GM19025 (cell line): ENCODE measurements at regions not wholly inside any gene's neighbourhood (a gene's known extent, or its start where the extent isn't known, plus 50 kb on each side); places are given as distances from the start of the nearest gene placed in this dataset.
"Not testable (repeated sequence)": the region's sequence is repeated elsewhere in the genome, so short reads cannot be mapped to it uniquely, and the experiment has no call there.

Experiments used
- ATAC-seq: cut with Tn5 transposase; IDR thresholded peaks from one replicate; pipeline ENCODE4 v1.9.1; 2021; ENCODE audit warnings: mild to moderate bottlenecking, low read depth, moderate library complexity; ENCODE audit not compliant: unreplicated experiment

GRCh38 chr13:58318495-58319167 is 687.1 kb downstream of the PCDH17 start:
- ATAC-seq = no peak

- no peak for ATAC-seq
Measured at GRCh38 chr13:58324161-58324560, 692.6 kb downstream of the PCDH17 start.

- no peak for ATAC-seq
Measured at GRCh38 chr13:58329746-58330145, 698.2 kb downstream of the PCDH17 start.

GRCh38 chr13:58340895-58341294 is 709.4 kb downstream of the PCDH17 start:
- no peak for ATAC-seq

GRCh38 chr13:58341318-58341717 is 709.8 kb downstream of the PCDH17 start:
- no peak for ATAC-seq

- ATAC-seq = no peak
Measured at GRCh38 chr13:58343076-58343475, 711.5 kb downstream of the PCDH17 start.

- not testable (repeated sequence) for ATAC-seq
Measured at GRCh38 chr13:58352100-58352499, 720.6 kb downstream of the PCDH17 start.

DNA sequence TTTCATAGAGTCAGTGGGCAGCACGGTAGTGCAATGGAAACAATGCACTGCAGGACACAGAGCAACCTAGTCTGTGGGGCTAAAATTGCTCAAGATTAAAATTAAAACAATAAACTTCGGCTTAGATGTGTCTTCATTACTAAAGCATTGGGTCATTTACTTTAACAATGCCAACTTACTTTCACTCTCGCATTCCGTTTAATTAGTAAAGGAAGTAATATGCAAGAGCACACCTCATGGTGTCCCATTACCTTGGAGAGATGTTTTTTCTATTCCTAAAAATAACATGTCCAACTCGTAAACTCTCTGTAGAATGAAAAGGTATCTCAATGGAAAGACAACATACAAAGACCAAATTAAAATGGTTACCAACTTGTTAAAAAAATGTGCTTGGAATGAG is 738.4 kb downstream of the PCDH17 start:
- ATAC-seq = no peak

DNA sequence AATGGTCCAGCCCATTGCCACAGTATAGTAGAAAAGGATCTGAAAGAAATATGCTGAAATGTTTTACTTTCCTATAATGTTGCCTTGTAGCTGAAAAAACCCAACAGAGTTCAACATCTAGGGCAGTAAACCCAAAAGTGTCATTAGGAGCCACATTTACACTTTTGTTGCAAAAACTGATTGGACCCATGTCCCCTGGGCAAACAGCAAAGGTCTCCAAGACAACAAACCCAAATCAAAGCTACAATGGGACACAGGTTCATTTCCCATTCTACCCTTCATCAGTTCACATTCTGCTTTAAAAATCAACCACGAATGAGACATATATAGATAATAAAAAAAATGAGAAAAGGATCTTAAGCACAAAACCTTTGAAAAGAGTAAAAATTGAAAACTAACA is 744.8 kb downstream of the PCDH17 start:
- ATAC-seq = no peak

GRCh38 chr13:58376775-58377174 is 745.2 kb downstream of the PCDH17 start:
- ATAC-seq = no peak

- no peak for ATAC-seq
Measured at GRCh38 chr13:58379221-58379620, 747.7 kb downstream of the PCDH17 start.

GRCh38 chr13:58385336-58385735 is 753.8 kb downstream of the PCDH17 start:
- ATAC-seq = not testable (repeated sequence)

DNA sequence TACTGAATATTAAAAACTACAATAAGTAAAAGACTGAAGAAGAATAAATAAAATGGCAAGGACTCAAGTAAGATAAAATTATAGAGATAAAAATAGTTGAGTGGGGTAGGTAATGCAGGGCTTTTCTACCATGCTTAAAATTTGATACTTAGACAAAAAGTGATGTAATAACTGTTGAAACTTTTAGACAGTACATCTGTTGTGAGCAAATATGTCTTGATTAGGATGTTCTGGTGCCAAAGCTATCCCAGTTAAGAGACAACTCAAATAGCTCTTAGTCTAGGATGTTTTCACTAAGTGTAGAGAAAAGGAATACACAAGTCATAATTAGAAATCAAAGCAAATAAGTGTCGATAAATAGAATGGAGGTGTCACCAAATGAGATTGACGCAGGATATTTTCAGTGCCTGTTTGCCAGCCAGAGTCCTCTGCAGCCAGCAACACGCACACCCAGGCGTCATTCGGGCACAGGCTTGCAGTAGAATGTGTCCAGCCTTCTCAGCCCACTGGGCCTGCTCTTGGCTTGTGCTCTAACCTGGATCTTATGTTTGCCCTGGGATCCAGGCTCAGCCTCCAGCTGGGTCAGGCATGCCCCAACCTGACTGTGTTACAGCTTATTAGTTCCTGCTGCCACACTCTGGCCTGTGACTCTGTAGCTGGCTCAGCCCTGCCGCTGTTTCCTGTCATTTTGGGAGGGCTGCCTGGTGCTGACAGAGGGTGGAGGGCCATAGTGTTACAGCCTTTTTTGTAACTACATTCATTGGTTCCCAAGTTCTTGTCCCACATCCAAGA is 766.2 kb downstream of the PCDH17 start:
- no peak for ATAC-seq

DNA sequence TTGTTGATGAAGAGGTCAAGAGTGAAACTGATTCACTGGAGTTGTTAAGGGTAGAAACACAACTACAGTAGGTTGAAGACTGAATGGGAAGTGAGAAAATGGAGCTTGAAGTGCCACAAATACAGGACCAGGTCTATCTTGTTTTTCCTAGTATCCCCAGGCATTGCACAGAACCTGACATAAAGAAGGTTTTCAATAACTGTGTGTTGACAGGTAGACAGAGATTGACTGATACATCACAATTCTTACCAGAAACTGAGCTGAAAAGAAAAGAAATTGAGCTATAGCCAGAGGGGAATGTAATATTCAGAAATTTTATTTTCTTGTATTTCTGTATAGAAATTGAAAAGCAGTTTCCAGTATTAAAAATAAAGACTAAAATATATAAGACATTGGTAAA is 767.7 kb downstream of the PCDH17 start:
- ATAC-seq = no peak

DNA sequence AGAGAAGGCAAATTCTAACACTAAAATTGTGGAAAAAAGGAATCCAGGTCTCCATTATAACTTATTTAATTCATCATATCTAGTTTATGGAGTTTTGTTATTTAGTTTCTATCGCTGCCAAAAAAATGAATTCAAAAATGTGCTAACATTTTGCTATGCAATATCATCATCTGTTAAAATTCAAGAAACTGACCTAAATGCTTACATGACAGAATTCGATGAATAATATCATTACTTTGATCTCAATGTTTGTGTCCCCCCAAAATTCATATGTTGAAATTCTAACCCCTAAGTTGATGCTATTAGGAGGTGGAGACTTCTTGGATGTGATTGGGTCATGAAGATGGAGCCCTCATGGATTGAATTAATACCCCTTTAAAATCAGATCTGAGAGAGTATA is 775.0 kb downstream of the PCDH17 start:
- ATAC-seq = no peak

- ATAC-seq = no peak
Measured at GRCh38 chr13:58429917-58430316, 798.4 kb downstream of the PCDH17 start.

DNA sequence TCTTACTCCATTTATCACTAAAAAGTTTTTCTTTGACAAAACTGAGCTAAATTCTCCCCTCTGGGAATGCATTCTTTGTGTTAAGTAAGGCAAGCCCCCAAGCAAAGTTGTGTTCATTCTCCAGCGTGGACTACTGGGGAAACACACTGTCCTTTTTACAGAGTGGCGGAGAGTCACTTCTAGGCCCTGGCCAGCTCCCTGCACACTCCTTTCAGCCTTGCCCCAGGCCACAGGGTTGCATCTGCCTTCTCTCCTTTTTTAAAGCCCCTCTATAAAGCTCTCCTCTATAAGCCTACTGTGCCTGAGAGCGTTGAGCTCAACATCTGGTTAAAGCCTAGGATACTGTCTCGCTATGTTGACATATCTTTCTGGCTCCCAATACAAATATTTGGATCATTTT is 803.4 kb downstream of the PCDH17 start:
- no peak for ATAC-seq

GRCh38 chr13:58437427-58437826 is 805.9 kb downstream of the PCDH17 start:
- no peak for ATAC-seq

- no peak for ATAC-seq
Measured at GRCh38 chr13:58446979-58447378, 815.4 kb downstream of the PCDH17 start.

- no peak for ATAC-seq
Measured at GRCh38 chr13:58452123-58452623, 820.6 kb downstream of the PCDH17 start.

GRCh38 chr13:58455094-58455493 is 823.5 kb downstream of the PCDH17 start:
- ATAC-seq = no peak

GRCh38 chr13:58461217-58461616 is 829.7 kb downstream of the PCDH17 start:
- no peak for ATAC-seq
